ENCODE measurements at regions not wholly inside any gene's neighbourhood (a gene's known extent, or its start where the extent isn't known, plus 50 kb on each side); places are given as distances from the start of the nearest gene placed in this dataset.

DNA sequence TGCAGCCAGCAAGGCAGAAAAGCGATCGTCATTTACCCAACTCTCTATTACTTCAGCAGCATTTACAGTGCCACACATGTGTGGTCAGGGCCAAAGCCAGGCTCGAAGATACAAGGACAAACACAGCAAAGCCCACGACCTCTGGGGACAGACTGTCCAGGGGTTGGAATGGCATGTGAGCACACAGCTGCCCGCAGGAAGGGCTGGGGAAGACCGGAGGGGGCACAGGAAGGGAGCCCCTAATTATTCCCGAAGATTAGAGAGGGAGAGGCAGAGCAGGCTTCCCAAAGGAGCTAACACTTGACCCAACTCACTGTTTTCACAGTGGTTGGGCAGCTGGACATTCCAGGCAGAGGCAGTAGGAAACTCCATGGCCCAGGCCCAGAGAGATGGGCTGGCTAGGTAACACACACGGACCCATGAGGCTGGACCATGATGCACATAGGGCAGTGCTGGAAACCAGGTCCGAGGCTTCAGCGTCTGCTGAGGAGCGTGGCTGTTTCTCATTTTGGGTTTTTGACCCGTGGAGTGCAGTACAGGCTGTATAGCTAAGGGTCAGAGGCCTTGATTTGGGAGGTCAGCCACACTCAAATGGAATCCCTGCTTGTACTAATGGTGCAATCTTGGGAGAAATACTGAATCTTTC lies 179.8 kb downstream of the FOXO1 start:
- Histone ChIP-seq H3K9ac (ENCODE audit: low read length in 2 of 2) (no peak overlapping the region), H3K27ac (ENCODE audit: low read length) (no peak overlapping the region), H3K27me3 (ENCODE audit: control insufficient read depth in 1 of 2, insufficient read depth in 2 of 2, low read length in 2 of 2) (no peaks in the 10 kb centered on the region), H3K4me3 (ENCODE audit: low read length in 2 of 2) (no peak overlapping the region), H3K4me1 (ENCODE audit: control insufficient read depth, insufficient read depth, low read length) (no peaks in the 10 kb centered on the region), H3K36me3 (ENCODE audit: control insufficient read depth in 2 of 2, insufficient read depth in 2 of 2, low read length in 2 of 2) (no peaks in the 10 kb centered on the region), H3K9me3 (ENCODE audit: control insufficient read depth in 2 of 2, low read length in 2 of 2) (no peaks in the 10 kb centered on the region)

DNA sequence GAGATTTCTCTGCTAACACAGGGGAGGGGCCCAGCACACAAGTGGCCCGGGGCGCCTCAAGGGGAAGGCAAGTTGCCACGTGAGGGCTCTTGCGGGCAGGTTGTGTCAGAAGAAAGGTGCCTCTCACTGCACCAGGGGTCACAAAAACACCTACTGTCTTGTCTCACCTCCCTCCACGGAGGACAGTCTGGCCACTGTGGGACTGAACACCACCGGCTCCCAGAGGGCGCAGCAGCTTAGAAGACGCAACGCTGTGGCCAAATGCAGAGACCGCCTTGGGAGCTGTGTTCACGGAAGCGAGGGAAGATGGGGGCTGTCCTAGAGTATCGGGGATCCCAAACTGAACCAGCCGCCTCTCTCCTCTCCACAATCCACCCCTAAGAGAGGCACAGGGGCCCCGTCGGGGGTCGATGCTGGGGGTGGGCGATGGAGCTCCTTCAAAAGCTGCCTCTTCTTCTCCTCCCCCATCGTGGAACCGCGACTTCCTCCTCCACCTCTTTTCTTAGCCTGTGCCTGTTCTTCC lies 177.5 kb downstream of the FOXO1 start:
- H3K27me3 ChIP-seq (ENCODE audit: control insufficient read depth in 1 of 2, insufficient read depth in 2 of 2, low read length in 2 of 2), result no peaks in the 10 kb centered on the region
- H3K27ac ChIP-seq (ENCODE audit: low read length), result no peak overlapping the region
- H3K36me3 ChIP-seq (ENCODE audit: control insufficient read depth in 2 of 2, insufficient read depth in 2 of 2, low read length in 2 of 2), result no peaks in the 10 kb centered on the region
- no peak overlapping the region for H3K9ac ChIP-seq (ENCODE audit: low read length in 2 of 2)
- no peaks in the 10 kb centered on the region for H3K4me1 ChIP-seq (ENCODE audit: control insufficient read depth, insufficient read depth, low read length)
- no peak overlapping the region for H3K4me3 ChIP-seq (ENCODE audit: low read length in 2 of 2)
- H3K9me3 ChIP-seq (ENCODE audit: control insufficient read depth in 2 of 2, low read length in 2 of 2), result no peaks in the 10 kb centered on the region

DNA sequence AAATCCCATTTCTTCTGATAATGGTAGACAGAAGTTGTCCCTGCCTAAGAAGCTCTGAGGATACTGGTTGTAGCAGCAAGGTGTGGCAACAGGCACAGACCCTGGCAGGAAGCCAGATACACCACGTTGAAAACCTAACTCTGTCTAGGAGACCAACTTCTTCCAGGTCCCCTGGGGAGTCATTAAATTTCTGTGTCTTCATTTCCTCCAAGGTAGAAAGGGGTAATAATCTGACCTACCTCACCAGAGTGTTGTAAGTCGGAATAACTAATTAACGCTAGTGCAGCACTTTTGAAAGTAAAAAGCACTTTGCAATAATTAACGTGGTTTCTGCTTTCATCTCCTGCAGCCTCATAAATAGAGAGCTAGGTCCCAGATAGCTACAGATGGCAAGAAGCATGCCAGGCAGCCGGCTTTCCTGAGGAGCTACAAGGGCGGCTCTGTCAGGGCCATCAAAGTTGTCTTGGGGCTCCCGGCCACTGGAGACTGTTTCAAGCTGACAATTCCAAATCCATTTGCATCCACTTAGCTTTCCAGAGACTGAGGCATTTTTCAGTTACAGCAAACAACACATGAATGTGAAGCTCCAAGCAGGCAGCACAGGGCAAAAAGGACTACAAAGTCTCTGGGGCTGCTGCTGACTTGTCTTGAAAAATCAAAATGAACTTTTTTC lies 176.2 kb downstream of the FOXO1 start:
- no peak overlapping the region for H3K27ac ChIP-seq (ENCODE audit: low read length)
- no peaks in the 10 kb centered on the region for H3K36me3 ChIP-seq (ENCODE audit: control insufficient read depth in 2 of 2, insufficient read depth in 2 of 2, low read length in 2 of 2)
- H3K9me3 ChIP-seq (ENCODE audit: control insufficient read depth in 2 of 2, low read length in 2 of 2), result no peaks in the 10 kb centered on the region
- H3K4me3 ChIP-seq (ENCODE audit: low read length in 2 of 2), result no peak overlapping the region
- H3K4me1 ChIP-seq (ENCODE audit: control insufficient read depth, insufficient read depth, low read length), result no peaks in the 10 kb centered on the region
- H3K9ac ChIP-seq (ENCODE audit: low read length in 2 of 2), result no peak overlapping the region
- no peaks in the 10 kb centered on the region for H3K27me3 ChIP-seq (ENCODE audit: control insufficient read depth in 1 of 2, insufficient read depth in 2 of 2, low read length in 2 of 2)

DNA sequence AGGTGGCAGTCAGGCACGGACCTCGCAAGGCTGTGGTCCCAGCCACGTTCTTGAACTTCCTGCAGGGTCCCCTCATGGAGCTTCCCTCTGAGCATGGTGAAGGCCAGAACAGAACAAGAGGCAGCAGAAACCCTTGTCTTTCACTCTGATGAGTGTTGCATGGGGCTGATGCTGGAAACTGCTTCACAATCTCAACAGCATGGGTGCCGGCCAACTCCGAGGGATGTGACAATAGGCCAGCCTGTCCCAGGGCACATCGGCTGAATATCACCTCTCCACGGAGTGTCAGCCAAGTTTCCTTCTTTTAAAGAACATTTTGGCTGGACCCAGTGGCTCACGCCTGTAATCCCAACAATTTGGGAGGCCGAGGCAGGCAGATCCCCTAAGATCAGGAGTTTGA lies 173.9 kb downstream of the FOXO1 start:
- Histone ChIP-seq H3K36me3 (ENCODE audit: control insufficient read depth in 2 of 2, insufficient read depth in 2 of 2, low read length in 2 of 2) (no peaks in the 10 kb centered on the region), H3K9ac (ENCODE audit: low read length in 2 of 2) (no peak overlapping the region), H3K4me1 (ENCODE audit: control insufficient read depth, insufficient read depth, low read length) (no peaks in the 10 kb centered on the region), H3K9me3 (ENCODE audit: control insufficient read depth in 2 of 2, low read length in 2 of 2) (no peaks in the 10 kb centered on the region), H3K27me3 (ENCODE audit: control insufficient read depth in 1 of 2, insufficient read depth in 2 of 2, low read length in 2 of 2) (no peaks in the 10 kb centered on the region), H3K4me3 (ENCODE audit: low read length in 2 of 2) (no peak overlapping the region), H3K27ac (ENCODE audit: low read length) (no peak overlapping the region)

DNA sequence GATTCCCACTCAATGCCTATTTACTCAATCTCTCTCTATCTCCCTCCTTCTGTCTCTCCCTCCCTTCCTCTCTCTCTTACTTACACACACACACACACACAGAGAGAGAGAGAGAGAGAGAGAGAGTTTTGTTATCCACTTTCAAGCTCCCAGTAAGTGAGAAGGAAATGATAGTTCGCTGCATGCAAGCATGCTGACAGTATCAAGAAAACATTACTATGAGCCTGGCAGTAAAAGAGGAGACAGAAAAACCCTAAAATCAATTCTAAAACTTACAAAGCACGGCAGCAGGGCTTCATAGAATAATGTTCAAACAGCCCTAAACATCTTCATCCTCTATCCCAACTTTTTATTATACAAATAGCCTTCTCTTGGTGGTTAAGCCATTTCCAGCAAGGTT lies 171.9 kb downstream of the FOXO1 start:
- no peaks in the 10 kb centered on the region for H3K4me1 ChIP-seq (ENCODE audit: control insufficient read depth, insufficient read depth, low read length)
- H3K36me3 ChIP-seq (ENCODE audit: control insufficient read depth in 2 of 2, insufficient read depth in 2 of 2, low read length in 2 of 2), result no peaks in the 10 kb centered on the region
- H3K27me3 ChIP-seq (ENCODE audit: control insufficient read depth in 1 of 2, insufficient read depth in 2 of 2, low read length in 2 of 2), result no peaks in the 10 kb centered on the region
- H3K9ac ChIP-seq (ENCODE audit: low read length in 2 of 2), result no peak overlapping the region
- H3K9me3 ChIP-seq (ENCODE audit: control insufficient read depth in 2 of 2, low read length in 2 of 2), result no peaks in the 10 kb centered on the region
- no peak overlapping the region for H3K27ac ChIP-seq (ENCODE audit: low read length)
- H3K4me3 ChIP-seq (ENCODE audit: low read length in 2 of 2), result no peak overlapping the region

DNA sequence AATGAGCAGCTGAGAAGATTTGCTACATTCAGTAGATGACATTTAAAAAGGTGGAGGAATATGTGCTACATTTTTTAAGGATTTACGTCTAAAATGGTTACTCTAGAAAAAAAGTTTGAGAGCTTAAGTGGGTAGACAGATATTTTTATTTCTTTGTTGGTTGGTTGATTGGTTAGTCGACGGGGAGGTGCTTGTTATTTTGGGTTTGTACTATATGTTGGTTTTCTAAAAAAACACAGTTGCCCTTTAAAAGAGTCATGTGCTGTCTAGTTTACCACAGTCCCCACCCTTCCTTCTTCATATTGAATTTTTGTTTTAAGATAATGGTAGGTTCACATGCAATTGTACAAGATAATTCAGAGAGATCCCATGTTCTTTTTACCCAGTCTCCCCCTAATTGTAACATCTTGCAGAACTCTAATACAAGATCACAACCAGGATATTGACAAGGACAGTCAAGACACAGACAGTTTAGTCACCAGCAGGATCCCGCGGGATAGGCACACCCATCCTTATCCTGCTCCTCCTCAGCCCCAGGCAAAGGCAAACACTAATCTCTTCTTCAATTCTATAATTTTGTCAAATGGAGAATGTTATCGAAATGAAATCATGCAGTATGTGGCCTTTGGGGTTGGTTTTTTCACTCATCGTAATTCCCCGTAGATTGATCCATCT lies 171.4 kb downstream of the FOXO1 start:
- H3K9ac ChIP-seq (ENCODE audit: low read length in 2 of 2), result no peak overlapping the region
- H3K36me3 ChIP-seq (ENCODE audit: control insufficient read depth in 2 of 2, insufficient read depth in 2 of 2, low read length in 2 of 2), result no peaks in the 10 kb centered on the region
- no peak overlapping the region for H3K27ac ChIP-seq (ENCODE audit: low read length)
- H3K4me1 ChIP-seq (ENCODE audit: control insufficient read depth, insufficient read depth, low read length), result no peaks in the 10 kb centered on the region
- H3K27me3 ChIP-seq (ENCODE audit: control insufficient read depth in 1 of 2, insufficient read depth in 2 of 2, low read length in 2 of 2), result no peaks in the 10 kb centered on the region
- no peaks in the 10 kb centered on the region for H3K9me3 ChIP-seq (ENCODE audit: control insufficient read depth in 2 of 2, low read length in 2 of 2)
- no peak overlapping the region for H3K4me3 ChIP-seq (ENCODE audit: low read length in 2 of 2)

DNA sequence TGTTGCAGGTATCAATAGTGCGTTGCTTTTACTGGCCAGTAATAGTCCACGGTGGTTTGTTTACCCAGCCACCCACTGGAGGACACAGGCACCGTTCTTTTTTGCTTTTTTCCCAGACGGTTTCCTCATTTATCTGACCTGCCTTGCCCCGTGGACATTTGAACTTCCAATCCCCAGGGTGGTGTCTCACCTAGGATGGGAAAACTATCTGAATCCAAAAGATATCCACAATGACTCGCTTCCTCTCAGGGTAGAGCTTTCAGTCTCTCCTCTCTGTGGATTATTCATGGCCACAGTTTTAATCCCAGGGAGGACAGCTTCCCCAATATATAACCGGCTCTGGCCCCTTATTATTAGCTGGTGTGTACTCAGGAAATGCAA lies 170.8 kb downstream of the FOXO1 start:
- Histone ChIP-seq H3K36me3 (ENCODE audit: control insufficient read depth in 2 of 2, insufficient read depth in 2 of 2, low read length in 2 of 2) (no peaks in the 10 kb centered on the region), H3K27ac (ENCODE audit: low read length) (no peak overlapping the region), H3K9me3 (ENCODE audit: control insufficient read depth in 2 of 2, low read length in 2 of 2) (no peaks in the 10 kb centered on the region), H3K4me1 (ENCODE audit: control insufficient read depth, insufficient read depth, low read length) (no peaks in the 10 kb centered on the region), H3K4me3 (ENCODE audit: low read length in 2 of 2) (no peak overlapping the region), H3K9ac (ENCODE audit: low read length in 2 of 2) (no peak overlapping the region), H3K27me3 (ENCODE audit: control insufficient read depth in 1 of 2, insufficient read depth in 2 of 2, low read length in 2 of 2) (no peaks in the 10 kb centered on the region)

DNA sequence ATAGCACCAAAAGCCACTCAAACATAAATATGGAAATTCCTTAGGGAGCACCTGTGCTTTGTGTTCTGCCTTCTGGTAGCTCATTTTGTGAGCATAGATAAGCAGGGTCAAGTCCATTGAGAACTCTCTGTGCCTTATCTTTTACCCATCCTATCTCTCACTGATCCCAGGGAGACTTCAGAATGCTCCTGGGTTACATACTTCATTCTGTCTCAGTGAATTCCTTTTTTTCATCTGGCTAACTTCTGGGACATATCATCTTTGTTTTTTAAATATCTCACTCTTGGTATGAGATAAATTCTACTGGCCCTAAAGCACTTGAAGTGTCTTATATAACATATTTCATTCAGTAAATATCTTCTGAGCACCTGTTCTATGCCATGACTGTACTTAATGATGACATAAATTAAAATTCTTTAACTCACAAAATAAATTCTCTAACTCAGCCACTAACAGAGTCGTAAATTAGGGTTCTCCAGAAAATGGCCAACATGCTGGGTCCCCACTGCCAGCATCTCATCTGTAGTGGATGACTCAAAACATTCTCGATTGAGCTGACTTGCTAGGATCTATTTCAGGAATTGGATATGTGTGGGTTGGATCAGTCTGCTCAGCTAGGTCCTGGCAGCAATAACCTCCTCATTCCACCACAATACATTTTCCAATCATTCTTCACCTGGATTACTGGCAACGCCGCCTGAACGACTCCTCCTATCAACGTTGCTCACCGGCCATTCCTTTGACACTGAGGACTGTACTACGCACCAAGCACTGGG lies 170.2 kb downstream of the FOXO1 start:
- H3K36me3 ChIP-seq (ENCODE audit: control insufficient read depth in 2 of 2, insufficient read depth in 2 of 2, low read length in 2 of 2), result no peaks in the 10 kb centered on the region
- no peaks in the 10 kb centered on the region for H3K4me1 ChIP-seq (ENCODE audit: control insufficient read depth, insufficient read depth, low read length)
- no peak overlapping the region for H3K27ac ChIP-seq (ENCODE audit: low read length)
- H3K9ac ChIP-seq (ENCODE audit: low read length in 2 of 2), result no peak overlapping the region
- H3K9me3 ChIP-seq (ENCODE audit: control insufficient read depth in 2 of 2, low read length in 2 of 2), result no peaks in the 10 kb centered on the region
- no peak overlapping the region for H3K4me3 ChIP-seq (ENCODE audit: low read length in 2 of 2)
- no peaks in the 10 kb centered on the region for H3K27me3 ChIP-seq (ENCODE audit: control insufficient read depth in 1 of 2, insufficient read depth in 2 of 2, low read length in 2 of 2)

DNA sequence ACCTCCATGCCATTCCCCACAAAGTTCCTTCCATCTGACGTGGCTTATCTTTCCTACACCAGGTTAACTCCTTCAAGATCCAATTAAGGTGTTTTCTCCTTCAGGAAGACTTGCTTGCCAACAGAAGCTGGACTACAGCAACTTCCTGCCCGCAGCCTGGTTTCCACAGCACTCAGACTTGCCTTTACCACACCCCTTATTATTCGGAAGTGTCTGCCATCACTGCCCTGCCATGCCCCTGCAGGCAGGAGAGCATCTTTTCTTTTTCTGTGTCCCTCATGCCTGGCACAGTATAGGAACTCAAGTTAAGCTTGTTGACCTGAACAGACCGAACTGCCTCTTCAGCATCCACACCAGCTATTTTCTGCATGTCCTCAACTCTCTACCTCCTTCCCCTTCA lies 168.0 kb downstream of the FOXO1 start:
- H3K27ac ChIP-seq (ENCODE audit: low read length), result no peak overlapping the region
- no peaks in the 10 kb centered on the region for H3K4me1 ChIP-seq (ENCODE audit: control insufficient read depth, insufficient read depth, low read length)
- no peaks in the 10 kb centered on the region for H3K36me3 ChIP-seq (ENCODE audit: control insufficient read depth in 2 of 2, insufficient read depth in 2 of 2, low read length in 2 of 2)
- H3K9me3 ChIP-seq (ENCODE audit: control insufficient read depth in 2 of 2, low read length in 2 of 2), result no peaks in the 10 kb centered on the region
- no peaks in the 10 kb centered on the region for H3K27me3 ChIP-seq (ENCODE audit: control insufficient read depth in 1 of 2, insufficient read depth in 2 of 2, low read length in 2 of 2)
- no peak overlapping the region for H3K9ac ChIP-seq (ENCODE audit: low read length in 2 of 2)
- H3K4me3 ChIP-seq (ENCODE audit: low read length in 2 of 2), result no peak overlapping the region

DNA sequence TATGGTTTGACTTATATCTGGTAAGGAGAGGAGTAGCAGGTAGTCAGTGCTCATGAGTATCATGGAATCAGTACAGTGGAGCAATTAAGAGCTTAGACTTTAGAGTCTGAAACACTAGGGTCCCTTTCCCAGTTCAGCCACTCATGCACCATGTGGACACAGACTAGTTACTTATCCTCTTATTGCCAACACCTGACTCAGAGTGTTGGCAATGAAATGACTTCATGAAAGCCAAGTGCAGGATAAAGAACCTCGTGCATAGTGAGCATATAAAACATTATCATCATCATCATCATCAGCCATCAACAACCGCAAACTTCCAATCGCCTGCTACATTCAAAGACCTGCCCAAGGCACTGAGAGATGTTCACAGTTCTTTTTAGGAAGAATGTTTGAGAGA lies 164.2 kb downstream of the FOXO1 start:
- no peaks in the 10 kb centered on the region for H3K27me3 ChIP-seq (ENCODE audit: control insufficient read depth in 1 of 2, insufficient read depth in 2 of 2, low read length in 2 of 2)
- H3K4me1 ChIP-seq (ENCODE audit: control insufficient read depth, insufficient read depth, low read length), result no peaks in the 10 kb centered on the region
- no peak overlapping the region for H3K27ac ChIP-seq (ENCODE audit: low read length)
- no peaks in the 10 kb centered on the region for H3K9me3 ChIP-seq (ENCODE audit: control insufficient read depth in 2 of 2, low read length in 2 of 2)
- H3K36me3 ChIP-seq (ENCODE audit: control insufficient read depth in 2 of 2, insufficient read depth in 2 of 2, low read length in 2 of 2), result no peaks in the 10 kb centered on the region
- H3K9ac ChIP-seq (ENCODE audit: low read length in 2 of 2), result no peak overlapping the region
- no peak overlapping the region for H3K4me3 ChIP-seq (ENCODE audit: low read length in 2 of 2)
